GM19351 (cell line): ENCODE measurements at regions not wholly inside any gene's neighbourhood (a gene's known extent, or its start where the extent isn't known, plus 50 kb on each side); places are given as distances from the start of the nearest gene placed in this dataset.
A peak's percentile ranks its signal among the peaks of the same experiment; 100 is the strongest.

ENCODE experiments used
- ATAC-seq: cut with Tn5 transposase; IDR thresholded peaks from one replicate; pipeline ENCODE4 v1.9.1; 2021; ENCODE audit warnings: mild to moderate bottlenecking, moderate library complexity; ENCODE audit not compliant: unreplicated experiment

- ATAC-seq, result peak; percentile 63
These were observed 163.4 kb upstream of the USP24 start for GRCh38 chr1:55378582-55378981.

- no peak for ATAC-seq
These were observed 161.7 kb upstream of the USP24 start for GRCh38 chr1:55376897-55377296.

- peak; percentile 61 for ATAC-seq
These were observed 160.6 kb upstream of the USP24 start for GRCh38 chr1:55375617-55376258.

GRCh38 chr1:55374801-55375616, 159.8 kb upstream of the USP24 start:
- ATAC-seq, result no peak

GRCh38 chr1:55374216-55374615, 159.1 kb upstream of the USP24 start:
- no peak for ATAC-seq

- no peak for ATAC-seq
These were observed 154.3 kb upstream of the USP24 start for GRCh38 chr1:55369474-55369873.

- ATAC-seq, result no peak
These were observed 153.5 kb upstream of the USP24 start for GRCh38 chr1:55368698-55369097.

GRCh38 chr1:55367273-55367672, 152.1 kb upstream of the USP24 start:
- no peak for ATAC-seq

- ATAC-seq, result no peak
These were observed 149.1 kb upstream of the USP24 start for GRCh38 chr1:55364216-55364615.

- no peak for ATAC-seq
These were observed 148.1 kb upstream of the USP24 start for GRCh38 chr1:55363268-55363667.

GRCh38 chr1:55362558-55362957, 147.4 kb upstream of the USP24 start:
- no peak for ATAC-seq

- no peak for ATAC-seq
These were observed 144.4 kb upstream of the USP24 start for GRCh38 chr1:55359611-55360010.

- ATAC-seq, result no peak
These were observed 143.4 kb upstream of the USP24 start for GRCh38 chr1:55358581-55358980.

GRCh38 chr1:55355549-55355948, 140.4 kb upstream of the USP24 start:
- no peak for ATAC-seq

GRCh38 chr1:55353707-55354620, 138.8 kb upstream of the USP24 start:
- peak; percentile 84 for ATAC-seq

GRCh38 chr1:55352811-55353180, 137.6 kb upstream of the USP24 start:
- ATAC-seq, result no peak

- no peak for ATAC-seq
These were observed 137.1 kb upstream of the USP24 start for GRCh38 chr1:55352080-55352810.

GRCh38 chr1:55348356-55348755, 133.2 kb upstream of the USP24 start:
- ATAC-seq, result no peak

- no peak for ATAC-seq
These were observed 132.7 kb upstream of the USP24 start for GRCh38 chr1:55347866-55348265.

GRCh38 chr1:55347041-55347440, 131.9 kb upstream of the USP24 start:
- no peak for ATAC-seq

GRCh38 chr1:55346586-55346985, 131.4 kb upstream of the USP24 start:
- ATAC-seq, result no peak
